ENCODE measurements at regions not wholly inside any gene's neighbourhood (a gene's known extent, or its start where the extent isn't known, plus 50 kb on each side); places are given as distances from the start of the nearest gene placed in this dataset.

DNA sequence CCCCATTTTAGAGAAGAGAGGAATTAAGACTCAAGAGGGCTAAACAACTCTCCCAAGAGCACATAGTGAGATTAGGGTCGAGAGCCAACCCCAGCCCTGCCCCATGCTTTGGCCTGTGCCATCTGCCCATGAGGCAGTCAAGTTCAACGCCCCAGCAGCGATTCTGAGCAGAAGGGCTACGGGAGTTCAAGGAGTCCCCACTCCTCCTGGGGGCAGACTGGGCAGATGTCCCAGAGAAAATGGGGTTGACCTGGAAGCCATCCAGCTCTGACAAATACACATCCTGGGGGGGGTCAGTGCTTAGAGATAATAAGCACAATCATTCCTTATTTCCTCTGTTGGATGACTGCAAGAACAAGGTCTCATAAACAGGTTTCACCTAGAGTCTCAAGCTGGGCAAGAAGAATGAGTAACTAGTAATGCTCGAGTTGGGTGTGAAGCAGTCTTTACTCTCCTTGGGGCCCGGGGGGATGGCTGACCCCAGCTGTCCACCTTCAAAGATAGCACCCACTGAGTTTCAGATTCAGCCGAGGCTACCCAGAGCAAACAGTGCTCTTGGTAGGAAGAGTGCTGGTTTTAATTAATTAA lies 716.4 kb downstream of the RNF144A start:
- Histone ChIP-seq H3K4me3 (replicated peaks in 1 of 2; ENCODE audit: low read depth in 1 of 2, low read length in 2 of 2) (no peak overlapping the region), H2AFZ (ENCODE audit: low read depth, low read length, poor library complexity, severe bottlenecking) (no peak overlapping the region), H3K27me3 (ENCODE audit: insufficient read depth, low read length) (0 out of 2 replicates have a peak, but pooled peaks cover 3% of the 10 kb centered on the region), H3K27ac (ENCODE audit: low read depth, low read length) (no peak overlapping the region), H3K4me2 (ENCODE audit: low read length) (no peak overlapping the region), H3K4me1 (ENCODE audit: control insufficient read depth in 1 of 2, insufficient read depth in 2 of 2, low read length in 2 of 2) (no peaks in the 10 kb centered on the region), H4K20me1 (ENCODE audit: insufficient read depth) (no peaks in the 10 kb centered on the region), H3K9ac (ENCODE audit: low read length) (no peak overlapping the region), H3K36me3 (ENCODE audit: control insufficient read depth in 1 of 2, insufficient read depth in 2 of 2, low read length in 2 of 2) (no peaks in the 10 kb centered on the region), H3K9me3 (ENCODE audit: control insufficient read depth in 1 of 2, insufficient read depth in 1 of 2, low read depth in 1 of 2, low read length in 2 of 2) (no peaks in the 10 kb centered on the region), H3K79me2 (ENCODE audit: insufficient read depth, low read length) (no peaks in the 10 kb centered on the region), H3K9me2 (ENCODE audit: insufficient read depth) (no peaks in the 10 kb centered on the region)
- CTCF ChIA-PET = no interaction called here
- POLR2A ChIA-PET = no interaction called here
- BruUV-seq (replicated peaks) = no TSS peak
- TF ChIP-seq SIN3A (IDR thresholded peaks at IDR 0.05; ENCODE audit: low read depth) = no peak
- no peak for TF ChIP-seq SRF (IDR thresholded peaks at IDR 0.05; ENCODE audit: low read depth)
- TF ChIP-seq, protein P1, sequence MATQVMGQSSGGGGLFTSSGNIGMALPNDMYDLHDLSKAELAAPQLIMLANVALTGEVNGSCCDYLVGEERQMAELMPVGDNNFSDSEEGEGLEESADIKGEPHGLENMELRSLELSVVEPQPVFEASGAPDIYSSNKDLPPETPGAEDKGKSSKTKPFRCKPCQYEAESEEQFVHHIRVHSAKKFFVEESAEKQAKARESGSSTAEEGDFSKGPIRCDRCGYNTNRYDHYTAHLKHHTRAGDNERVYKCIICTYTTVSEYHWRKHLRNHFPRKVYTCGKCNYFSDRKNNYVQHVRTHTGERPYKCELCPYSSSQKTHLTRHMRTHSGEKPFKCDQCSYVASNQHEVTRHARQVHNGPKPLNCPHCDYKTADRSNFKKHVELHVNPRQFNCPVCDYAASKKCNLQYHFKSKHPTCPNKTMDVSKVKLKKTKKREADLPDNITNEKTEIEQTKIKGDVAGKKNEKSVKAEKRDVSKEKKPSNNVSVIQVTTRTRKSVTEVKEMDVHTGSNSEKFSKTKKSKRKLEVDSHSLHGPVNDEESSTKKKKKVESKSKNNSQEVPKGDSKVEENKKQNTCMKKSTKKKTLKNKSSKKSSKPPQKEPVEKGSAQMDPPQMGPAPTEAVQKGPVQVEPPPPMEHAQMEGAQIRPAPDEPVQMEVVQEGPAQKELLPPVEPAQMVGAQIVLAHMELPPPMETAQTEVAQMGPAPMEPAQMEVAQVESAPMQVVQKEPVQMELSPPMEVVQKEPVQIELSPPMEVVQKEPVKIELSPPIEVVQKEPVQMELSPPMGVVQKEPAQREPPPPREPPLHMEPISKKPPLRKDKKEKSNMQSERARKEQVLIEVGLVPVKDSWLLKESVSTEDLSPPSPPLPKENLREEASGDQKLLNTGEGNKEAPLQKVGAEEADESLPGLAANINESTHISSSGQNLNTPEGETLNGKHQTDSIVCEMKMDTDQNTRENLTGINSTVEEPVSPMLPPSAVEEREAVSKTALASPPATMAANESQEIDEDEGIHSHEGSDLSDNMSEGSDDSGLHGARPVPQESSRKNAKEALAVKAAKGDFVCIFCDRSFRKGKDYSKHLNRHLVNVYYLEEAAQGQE (IDR thresholded peaks at IDR 0.05; ENCODE audit: low read depth) = no peak
- TF ChIP-seq, protein P2, sequence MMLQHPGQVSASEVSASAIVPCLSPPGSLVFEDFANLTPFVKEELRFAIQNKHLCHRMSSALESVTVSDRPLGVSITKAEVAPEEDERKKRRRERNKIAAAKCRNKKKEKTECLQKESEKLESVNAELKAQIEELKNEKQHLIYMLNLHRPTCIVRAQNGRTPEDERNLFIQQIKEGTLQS (IDR thresholded peaks at IDR 0.05) = no peak
- TF ChIP-seq EZH2phosphoT487 (IDR thresholded peaks at IDR 0.05; ENCODE audit: borderline replicate concordance) = no peak
- TF ChIP-seq ZFX (IDR thresholded peaks at IDR 0.05) = no peak
- no peak for TF ChIP-seq FOSL1 (IDR thresholded peaks at IDR 0.05; ENCODE audit: low read depth)
- TF ChIP-seq ELF1 (IDR thresholded peaks at IDR 0.05; ENCODE audit: borderline replicate concordance, low read depth) = no peak
- TF ChIP-seq CEBPB (IDR thresholded peaks at IDR 0.05; ENCODE audit: low read depth) = no peak
- no peak for TF ChIP-seq SP1 (IDR thresholded peaks at IDR 0.05; ENCODE audit: low read depth)
- no peak for TF ChIP-seq POLR2A (IDR thresholded peaks at IDR 0.05; ENCODE audit: borderline replicate concordance, extremely low read depth, insufficient read depth, insufficient read length)
- no peak for TF ChIP-seq POLR2AphosphoS5 (IDR thresholded peaks at IDR 0.05; ENCODE audit: low read depth, low read length)
- TF ChIP-seq, protein P3, sequence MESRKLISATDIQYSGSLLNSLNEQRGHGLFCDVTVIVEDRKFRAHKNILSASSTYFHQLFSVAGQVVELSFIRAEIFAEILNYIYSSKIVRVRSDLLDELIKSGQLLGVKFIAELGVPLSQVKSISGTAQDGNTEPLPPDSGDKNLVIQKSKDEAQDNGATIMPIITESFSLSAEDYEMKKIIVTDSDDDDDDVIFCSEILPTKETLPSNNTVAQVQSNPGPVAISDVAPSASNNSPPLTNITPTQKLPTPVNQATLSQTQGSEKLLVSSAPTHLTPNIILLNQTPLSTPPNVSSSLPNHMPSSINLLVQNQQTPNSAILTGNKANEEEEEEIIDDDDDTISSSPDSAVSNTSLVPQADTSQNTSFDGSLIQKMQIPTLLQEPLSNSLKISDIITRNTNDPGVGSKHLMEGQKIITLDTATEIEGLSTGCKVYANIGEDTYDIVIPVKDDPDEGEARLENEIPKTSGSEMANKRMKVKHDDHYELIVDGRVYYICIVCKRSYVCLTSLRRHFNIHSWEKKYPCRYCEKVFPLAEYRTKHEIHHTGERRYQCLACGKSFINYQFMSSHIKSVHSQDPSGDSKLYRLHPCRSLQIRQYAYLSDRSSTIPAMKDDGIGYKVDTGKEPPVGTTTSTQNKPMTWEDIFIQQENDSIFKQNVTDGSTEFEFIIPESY (IDR thresholded peaks at IDR 0.05; ENCODE audit: extremely low read depth, insufficient replicate concordance, low read length) = no peak
- TF ChIP-seq EGR1 (IDR thresholded peaks at IDR 0.05; ENCODE audit: low read depth) = no peak
- no peak for TF ChIP-seq JUND (IDR thresholded peaks at IDR 0.05)
- TF ChIP-seq YY1 (IDR thresholded peaks at IDR 0.05; ENCODE audit: extremely low read depth, insufficient replicate concordance, low read depth, low read length) = no peak
- TF ChIP-seq, protein P4, sequence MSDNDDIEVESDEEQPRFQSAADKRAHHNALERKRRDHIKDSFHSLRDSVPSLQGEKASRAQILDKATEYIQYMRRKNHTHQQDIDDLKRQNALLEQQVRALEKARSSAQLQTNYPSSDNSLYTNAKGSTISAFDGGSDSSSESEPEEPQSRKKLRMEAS (IDR thresholded peaks at IDR 0.05) = no peak
- RAD21 ChIA-PET (ENCODE audit: low non-redundant PET in 1 of 2, low total read pairs in 2 of 2, uncharacterized antibody in 2 of 2, unreplicated experiment in 2 of 2) = no interaction called here
- intact Hi-C loops (cut with micrococcal nuclease) = no loop called here
- no peak for DNase-seq (ENCODE audit: low read depth, low spot score)
- ATAC-seq = no peak
